CD1c-positive myeloid dendritic cell (primary cell): ENCODE measurements at regions not wholly inside any gene's neighbourhood (a gene's known extent, or its start where the extent isn't known, plus 50 kb on each side); places are given as distances from the start of the nearest gene placed in this dataset.
"Not testable (repeated sequence)": the region's sequence is repeated elsewhere in the genome, so short reads cannot be mapped to it uniquely, and the experiment has no call there.

Experiments
- DNase-seq: peaks from one replicate; pipeline ENCODE4 v3.0.0-alpha.2; 2016; ENCODE audit errors: extremely low spot score

GRCh38 chr14:56996721-56997399, 186.6 kb upstream of the OTX2 start:
- DNase-seq, result no peak

- no peak for DNase-seq
Observed at GRCh38 chr14:56995010-56995409, 184.7 kb upstream of the OTX2 start.

DNA sequence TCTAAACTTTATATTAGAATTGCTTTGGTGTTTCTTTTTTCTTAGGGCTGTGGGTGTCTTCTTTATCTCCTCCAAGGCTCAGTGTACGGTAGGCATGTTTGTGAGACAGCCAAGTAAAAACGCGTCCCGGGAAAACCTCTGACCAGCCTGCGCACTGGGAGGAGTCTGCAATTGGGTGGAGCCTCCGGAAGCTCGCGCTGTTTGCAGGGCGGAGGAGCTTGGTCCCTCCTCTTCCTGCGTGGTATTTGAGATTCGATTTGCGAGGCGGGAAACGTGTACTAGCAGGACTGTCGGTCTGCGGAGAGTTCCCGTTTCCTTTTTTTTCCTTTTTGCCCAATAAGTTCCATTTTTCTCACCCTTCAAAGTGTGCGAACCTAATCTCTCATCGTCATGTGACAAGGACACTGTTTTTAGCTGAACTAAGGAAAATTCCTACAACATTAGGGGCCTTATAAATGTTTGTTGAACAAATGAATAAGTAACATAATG, 182.1 kb upstream of the OTX2 start:
- DNase-seq, result no peak

GRCh38 chr14:56990991-56991627, 180.8 kb upstream of the OTX2 start:
- not testable (repeated sequence) for DNase-seq

DNA sequence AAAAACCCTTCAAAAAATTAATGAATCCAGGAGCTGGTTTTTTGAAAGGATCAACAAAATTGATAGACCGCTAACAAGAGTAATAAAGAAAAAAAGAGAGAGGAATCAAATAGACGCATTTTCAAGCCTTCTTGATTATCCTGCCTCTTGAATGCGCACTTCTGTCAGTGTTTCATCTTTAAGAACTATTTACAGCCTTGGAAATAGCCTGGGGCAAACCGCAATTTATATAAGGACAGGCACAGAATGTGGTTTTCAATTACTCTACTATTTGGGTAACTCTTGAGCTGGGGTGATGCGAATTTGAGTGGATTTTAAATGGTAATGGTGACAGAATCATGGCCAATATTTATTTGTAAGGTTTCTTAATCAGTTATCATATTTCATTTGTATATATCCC, 179.1 kb upstream of the OTX2 start:
- no peak for DNase-seq

DNA sequence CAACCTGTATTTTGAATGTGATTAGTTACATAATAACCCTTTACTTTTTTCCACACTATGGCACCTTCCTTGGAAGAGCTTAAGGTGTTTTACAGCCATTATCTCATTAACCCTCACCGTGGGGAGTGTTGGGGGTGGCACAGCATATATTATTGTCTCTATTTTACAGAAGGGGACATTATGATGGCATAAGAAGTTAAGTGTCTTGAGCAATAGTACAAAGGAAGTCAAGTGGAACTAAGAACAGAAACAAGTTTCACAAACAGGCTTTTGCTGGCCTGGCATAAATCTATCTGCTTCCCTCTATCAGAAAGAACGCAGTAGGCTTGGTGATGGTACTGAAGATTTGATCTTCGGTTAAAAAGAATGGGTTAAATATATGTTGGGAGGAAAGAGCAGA, 169.7 kb upstream of the OTX2 start:
- DNase-seq, result no peak

GRCh38 chr14:56976211-56976610, 165.9 kb upstream of the OTX2 start:
- no peak for DNase-seq

- no peak for DNase-seq
Observed at GRCh38 chr14:56975521-56975920, 165.2 kb upstream of the OTX2 start.

- DNase-seq, result no peak
Observed at GRCh38 chr14:56972948-56973347, 162.7 kb upstream of the OTX2 start.

- no peak for DNase-seq
Observed at GRCh38 chr14:56964895-56965294, 154.6 kb upstream of the OTX2 start.

DNA sequence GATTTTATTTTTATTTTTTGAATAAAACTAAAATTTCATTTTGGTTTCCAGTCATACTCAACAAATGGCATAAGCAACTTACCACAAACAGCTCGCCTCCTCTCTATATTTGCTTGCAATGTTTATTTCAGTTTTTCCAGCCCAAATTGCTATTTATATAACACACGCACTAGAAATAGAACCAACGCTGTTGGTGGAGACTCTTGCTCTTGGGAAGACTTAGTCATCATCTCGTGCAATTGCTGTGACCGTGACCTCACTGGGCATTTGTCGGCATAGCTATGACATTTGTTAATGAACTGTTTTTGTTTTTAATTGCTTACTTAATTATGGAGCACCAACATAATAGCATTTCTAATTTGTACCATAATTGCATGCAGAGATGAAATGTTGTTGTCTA, 153.1 kb upstream of the OTX2 start:
- no peak for DNase-seq

- no peak for DNase-seq
Observed at GRCh38 chr14:56962444-56963080, 152.3 kb upstream of the OTX2 start.

DNA sequence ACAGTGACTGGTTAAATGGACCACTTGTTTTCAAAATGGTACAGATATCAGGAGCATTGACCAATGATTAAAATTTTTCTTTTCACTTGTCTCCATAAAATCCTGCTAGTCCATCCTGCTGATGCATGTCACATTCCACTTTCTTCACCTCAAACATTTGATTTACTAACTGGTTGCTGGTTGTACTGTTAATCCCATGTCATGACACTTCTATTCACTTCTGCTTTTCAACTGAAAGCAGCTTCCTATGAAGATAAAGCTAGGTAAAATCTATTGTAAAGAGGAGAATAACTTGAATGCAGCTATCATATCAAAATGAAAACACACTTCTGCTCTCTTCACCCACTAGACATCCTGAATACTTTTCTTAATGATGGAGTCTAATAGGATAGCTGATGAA, 149.6 kb upstream of the OTX2 start:
- DNase-seq, result no peak

DNA sequence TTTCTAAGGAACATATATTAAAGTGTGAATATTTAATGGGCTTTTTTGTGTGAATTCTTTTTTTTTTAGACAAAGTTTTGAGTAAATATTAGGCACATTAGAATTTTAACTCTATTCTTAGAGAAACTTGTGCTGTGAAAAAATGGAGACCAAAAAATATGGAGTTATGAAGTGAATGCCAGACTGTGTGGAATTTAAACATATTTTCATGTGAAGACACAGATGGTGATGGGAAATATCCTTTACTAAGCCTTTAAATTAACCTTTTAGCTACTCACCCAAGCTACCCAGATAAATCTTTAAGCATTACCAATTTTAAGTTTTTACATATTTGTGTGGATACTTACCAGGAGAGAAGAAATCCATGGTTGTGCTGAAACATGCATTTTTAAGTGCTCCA, 148.8 kb upstream of the OTX2 start:
- no peak for DNase-seq

- DNase-seq, result no peak
Observed at GRCh38 chr14:56956182-56956581, 145.9 kb upstream of the OTX2 start.

- no peak for DNase-seq
Observed at GRCh38 chr14:56955745-56956144, 145.5 kb upstream of the OTX2 start.

DNA sequence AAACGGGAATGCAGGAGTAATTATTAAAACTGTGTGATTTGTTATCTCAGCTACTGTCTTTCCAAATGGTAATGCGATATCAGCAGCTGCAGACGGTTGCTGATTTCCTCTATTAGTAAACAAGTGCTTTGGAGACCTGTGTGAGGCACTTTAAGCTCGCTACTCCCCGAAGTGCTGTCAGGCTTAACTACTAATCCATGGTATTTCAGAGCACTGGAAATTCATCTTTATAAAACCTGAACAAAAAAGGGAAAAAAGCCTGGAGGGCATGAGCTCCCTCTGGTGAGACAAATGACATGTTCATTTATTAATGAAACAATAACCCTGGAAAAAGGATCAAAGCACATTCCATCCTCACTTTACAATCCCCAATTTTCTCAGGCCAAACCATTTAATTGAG, 143.6 kb upstream of the OTX2 start:
- no peak for DNase-seq

DNA sequence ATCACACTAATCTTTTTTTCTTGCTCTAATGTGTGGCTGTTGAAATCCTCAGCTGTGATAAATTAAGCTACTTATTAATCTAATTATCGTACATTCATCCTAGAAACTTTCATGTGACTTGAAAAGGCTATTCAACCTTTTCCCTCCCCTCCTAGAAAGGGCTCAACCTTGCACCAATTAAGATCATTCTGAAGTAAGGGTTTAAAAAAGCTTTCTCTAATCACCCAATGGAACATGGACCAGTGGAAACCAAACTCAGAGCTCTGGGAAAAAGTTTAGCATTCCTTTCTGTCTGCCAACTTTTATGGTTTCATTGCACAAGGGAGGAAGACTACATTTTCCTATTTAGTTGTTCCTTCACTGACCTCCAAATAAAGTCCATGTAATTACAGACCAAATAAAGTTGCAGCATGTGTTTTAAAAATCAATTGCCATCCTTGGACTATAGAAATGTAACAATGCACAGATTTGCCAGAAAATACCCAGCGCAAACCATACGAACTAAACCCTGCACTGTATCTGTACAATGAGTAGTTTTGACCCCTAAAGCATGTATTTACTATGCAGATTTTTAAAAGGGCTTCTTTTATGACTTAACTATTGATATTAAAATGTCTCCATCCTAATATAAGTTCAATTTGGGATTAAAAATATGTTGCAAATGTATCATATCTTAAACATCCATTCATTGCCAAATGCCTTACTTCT, 142.6 kb upstream of the OTX2 start:
- DNase-seq, result no peak

DNA sequence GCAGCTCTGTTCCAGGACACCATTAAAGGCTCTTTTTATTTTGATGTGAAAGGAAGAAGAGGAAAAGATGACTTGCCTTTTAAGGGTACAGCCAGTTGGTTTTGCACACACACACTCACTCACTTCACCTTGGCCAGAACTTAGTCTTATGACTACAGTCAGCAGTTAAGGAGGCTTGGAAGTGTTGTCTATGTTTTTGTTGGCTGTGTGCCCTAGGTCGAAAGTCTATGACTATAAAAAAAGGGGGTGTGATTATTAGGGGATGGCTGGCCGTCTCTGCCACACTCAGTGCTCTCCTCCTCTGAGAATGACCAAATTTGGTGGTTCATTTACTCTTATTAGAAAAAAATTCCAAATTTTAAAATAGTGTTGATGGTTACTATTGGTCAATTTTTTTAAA, 139.5 kb upstream of the OTX2 start:
- DNase-seq, result no peak

DNA sequence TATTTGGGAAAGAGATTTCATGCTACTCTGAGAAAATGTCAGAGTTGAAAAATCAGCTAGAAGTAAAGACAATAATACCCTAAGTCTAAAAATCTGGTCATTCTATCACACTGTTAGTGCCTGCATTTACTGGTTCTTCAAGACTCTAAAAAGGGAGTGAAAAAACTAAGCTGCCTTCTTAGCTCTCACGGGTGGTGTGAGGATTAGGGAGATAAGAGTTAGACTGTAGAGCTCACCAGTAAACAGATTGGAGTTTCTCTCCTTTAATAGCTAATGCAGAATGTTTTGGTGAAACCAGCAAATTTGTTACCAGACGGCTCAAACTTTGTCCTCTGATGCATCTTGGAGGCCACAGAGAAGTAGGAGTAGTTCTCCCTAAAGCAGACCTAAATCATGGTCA, 135.0 kb upstream of the OTX2 start:
- no peak for DNase-seq

DNA sequence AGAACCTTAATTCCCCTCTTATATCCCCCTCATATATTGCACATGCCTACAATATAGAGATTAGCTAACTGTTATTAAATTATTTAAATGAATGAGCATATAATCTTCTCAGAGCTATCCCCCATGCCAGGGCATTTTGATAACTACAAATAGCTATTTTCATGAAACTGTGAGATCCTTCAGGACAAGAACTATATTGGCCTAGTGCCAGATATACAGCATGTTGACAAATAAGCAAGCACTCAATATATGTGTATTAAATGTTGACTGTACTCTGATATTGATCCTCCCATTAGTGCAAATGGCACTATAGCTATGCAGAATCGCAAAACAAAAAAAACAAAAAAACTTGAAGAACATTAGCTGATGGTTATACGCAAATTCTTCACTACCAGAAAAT, 134.1 kb upstream of the OTX2 start:
- no peak for DNase-seq

GRCh38 chr14:56933446-56933845, 123.2 kb upstream of the OTX2 start:
- no peak for DNase-seq
